CD14-positive monocyte (primary cell): ENCODE measurements at regions not wholly inside any gene's neighbourhood (a gene's known extent, or its start where the extent isn't known, plus 50 kb on each side); places are given as distances from the start of the nearest gene placed in this dataset.

Experiments
- DNase-seq, 3 donors: peaks; one replicate each; pipeline ENCODE4 v3.0.0-alpha.2; 2011 to 2022
- H2AFZ ChIP-seq: 2 replicates; pipeline ENCODE4 v1.6.0; 2012; ENCODE audit warnings: mild to moderate bottlenecking, low read depth, low read length, inconsistent platforms; ENCODE audit not compliant: insufficient read depth, poor library complexity, severe bottlenecking
- H3K27ac ChIP-seq, 2 donors: 1 replicate in 1 of 2; 2 replicates in 1 of 2; pipeline ENCODE4 v1.5.1; 2012 to 2013; ENCODE audit warnings: low read length in 2 of 2, control low read depth in 1 of 2, inconsistent platforms in 1 of 2, low read depth in 1 of 2, mild to moderate bottlenecking in 1 of 2
- H3K27me3 ChIP-seq, 2 donors: one replicate each; pipeline versions ENCODE4 v1.6.0 to v1.6.1; 2011 to 2013; ENCODE audit warnings: low read length in 2 of 2; ENCODE audit not compliant: control insufficient read depth in 2 of 2, insufficient read depth in 2 of 2
- H3K36me3 ChIP-seq, 2 donors: replicated peaks in 1 of 2; 1 replicate in 1 of 2; 2 replicates in 1 of 2; pipeline versions ENCODE4 v1.5.1 to v1.6.1; 2012 to 2013; ENCODE audit warnings: low read length in 2 of 2, control low read depth in 1 of 2, inconsistent platforms in 1 of 2, mild to moderate bottlenecking in 1 of 2; ENCODE audit not compliant: insufficient read depth in 2 of 2, control insufficient read depth in 1 of 2
- H3K4me1 ChIP-seq, 2 donors: 1 replicate in 1 of 2; 2 replicates in 1 of 2; pipeline versions ENCODE4 v1.5.1 to v1.6.1; 2012 to 2013; ENCODE audit warnings: low read length in 2 of 2, control low read depth in 1 of 2, inconsistent platforms in 1 of 2, mild to moderate bottlenecking in 1 of 2, moderate library complexity in 1 of 2; ENCODE audit not compliant: insufficient read depth in 2 of 2, control insufficient read depth in 1 of 2
- H3K4me2 ChIP-seq: replicated peaks from 2 replicates; pipeline ENCODE3; 2012; ENCODE audit warnings: low read length, moderate library complexity, mild to moderate bottlenecking; ENCODE audit not compliant: poor library complexity, severe bottlenecking; ENCODE audit errors: extremely low read depth
- H3K4me3 ChIP-seq, 3 experiments: fragments of 200-600 bp in 1 of 3; sonication (generic) in 1 of 3; replicated peaks in 1 of 3; 1 replicate in 2 of 3; 2 replicates in 1 of 3; pipeline ENCODE4 v1.5.1; 2011 to 2013; ENCODE audit warnings: low read length in 3 of 3, mild to moderate bottlenecking in 3 of 3, control low read depth in 2 of 3, low read depth in 2 of 3, inconsistent platforms in 1 of 3, moderate library complexity in 1 of 3
- H3K79me2 ChIP-seq: 2 replicates; pipeline ENCODE4 v1.6.0; 2012; ENCODE audit warnings: mild to moderate bottlenecking, control low read depth, inconsistent platforms, low read length, moderate library complexity; ENCODE audit not compliant: insufficient read depth
- H3K9ac ChIP-seq: 2 replicates; pipeline ENCODE4 v1.6.0; 2017; ENCODE audit warnings: low read length, mild to moderate bottlenecking; ENCODE audit not compliant: insufficient read depth, poor library complexity, severe bottlenecking
- H3K9me3 ChIP-seq, 2 donors: replicated peaks in 1 of 2; 1 replicate in 1 of 2; 2 replicates in 1 of 2; pipeline versions ENCODE4 v1.5.1 to v1.6.1; 2012 to 2013; ENCODE audit warnings: low read length in 2 of 2, control low read depth in 1 of 2; ENCODE audit not compliant: control insufficient read depth in 1 of 2, insufficient read depth in 1 of 2
- H4K20me1 ChIP-seq: 2 replicates; pipeline ENCODE4 v1.6.0; 2012; ENCODE audit warnings: mild to moderate bottlenecking, low read length, control low read depth, moderate library complexity; ENCODE audit not compliant: insufficient read depth
- H3K27ac Mint-ChIP-seq, 7 donors: one replicate each; pipeline ENCODE4 v1.8.0; 2020; ENCODE audit warnings: mild to moderate bottlenecking in 7 of 7, mixed read lengths in 7 of 7, moderate library complexity in 6 of 7, inconsistent platforms in 2 of 7
- H3K27me3 Mint-ChIP-seq, 3 donors: one replicate each; pipeline ENCODE4 v1.8.0; 2021 to 2022; ENCODE audit warnings: low read depth in 3 of 3, mild to moderate bottlenecking in 3 of 3, mixed read lengths in 3 of 3, moderate library complexity in 3 of 3, inconsistent platforms in 1 of 3
- H3K36me3 Mint-ChIP-seq, 2 donors: one replicate each; pipeline ENCODE4 v1.8.0; 2020; ENCODE audit warnings: mixed read lengths in 2 of 2, inconsistent platforms in 1 of 2, mild to moderate bottlenecking in 1 of 2
- H3K4me1 Mint-ChIP-seq: one replicate; pipeline ENCODE4 v1.8.0; 2020; ENCODE audit warnings: mild to moderate bottlenecking, mixed read lengths
- H3K4me3 Mint-ChIP-seq, 2 donors: one replicate each; pipeline ENCODE4 v1.8.0; 2020; ENCODE audit warnings: mild to moderate bottlenecking in 2 of 2, mixed read lengths in 2 of 2, moderate library complexity in 1 of 2
- H3K9me3 Mint-ChIP-seq, 7 donors: one replicate each; pipeline ENCODE4 v1.8.0; 2020 to 2022; ENCODE audit warnings: mixed read lengths in 7 of 7, mild to moderate bottlenecking in 6 of 7, moderate library complexity in 6 of 7, inconsistent platforms in 2 of 7
- WGBS: methylation state at CpG from one replicate; pipeline ENCODE4 v1.1.5; 2013; ENCODE audit warnings: missing lambda C conversion rate; ENCODE audit not compliant: insufficient coverage; 5-methylcytosine and 5-hydroxymethylcytosine counted together
- intact Hi-C, 2 donors: fragments of 100-400 bp; cut with micrococcal nuclease; formaldehyde crosslinking; loops; one replicate each; pipeline versions ENCODE4 v1.15.0 to v1.15.1; 2023
- TF ChIP-seq, protein P1 (sequence below): fragments of 200-600 bp; IDR thresholded peaks from one replicate; pipeline ENCODE4 v1.8.0; 2022; ENCODE audit warnings: antibody characterized with exemption, mild to moderate bottlenecking

DNA sequence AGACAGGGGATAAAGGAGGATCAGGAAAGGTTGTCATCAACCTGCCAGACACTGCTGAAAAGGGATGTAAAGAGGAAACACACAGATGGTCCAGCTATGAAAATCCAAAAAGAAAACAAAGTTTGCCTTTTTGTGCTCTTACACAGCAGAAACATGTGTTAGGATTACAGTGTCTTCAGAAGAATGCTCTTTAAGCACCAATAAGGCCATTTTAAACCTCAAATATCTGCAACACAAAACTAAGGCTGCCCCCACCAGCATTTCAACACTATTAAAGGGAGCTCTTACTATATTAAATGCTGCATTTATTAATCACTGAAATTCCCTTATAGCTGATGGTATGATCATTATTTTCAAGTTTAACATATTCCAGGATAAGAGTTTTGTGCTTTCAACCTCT, 922.5 kb downstream of the NLGN4Y start:
- Mint-ChIP-seq H3K4me3 (no peak overlapping the region), H3K27me3 (no peaks in the 10 kb centered on the region), H3K27ac (no peak overlapping the region), H3K9me3 (peaks cover 0 to 2% (median 0%) of the 10 kb centered on the region in 7 donors), H3K4me1 (no peaks in the 10 kb centered on the region), H3K36me3 (no peaks in the 10 kb centered on the region)
- H3K27ac ChIP-seq: no peak overlapping the region
- no peaks in the 10 kb centered on the region for H4K20me1 ChIP-seq
- H2AFZ ChIP-seq: no peak overlapping the region
- H3K79me2 ChIP-seq: no peaks in the 10 kb centered on the region
- H3K9me3 ChIP-seq: no peaks in the 10 kb centered on the region
- TF ChIP-seq, protein P1, sequence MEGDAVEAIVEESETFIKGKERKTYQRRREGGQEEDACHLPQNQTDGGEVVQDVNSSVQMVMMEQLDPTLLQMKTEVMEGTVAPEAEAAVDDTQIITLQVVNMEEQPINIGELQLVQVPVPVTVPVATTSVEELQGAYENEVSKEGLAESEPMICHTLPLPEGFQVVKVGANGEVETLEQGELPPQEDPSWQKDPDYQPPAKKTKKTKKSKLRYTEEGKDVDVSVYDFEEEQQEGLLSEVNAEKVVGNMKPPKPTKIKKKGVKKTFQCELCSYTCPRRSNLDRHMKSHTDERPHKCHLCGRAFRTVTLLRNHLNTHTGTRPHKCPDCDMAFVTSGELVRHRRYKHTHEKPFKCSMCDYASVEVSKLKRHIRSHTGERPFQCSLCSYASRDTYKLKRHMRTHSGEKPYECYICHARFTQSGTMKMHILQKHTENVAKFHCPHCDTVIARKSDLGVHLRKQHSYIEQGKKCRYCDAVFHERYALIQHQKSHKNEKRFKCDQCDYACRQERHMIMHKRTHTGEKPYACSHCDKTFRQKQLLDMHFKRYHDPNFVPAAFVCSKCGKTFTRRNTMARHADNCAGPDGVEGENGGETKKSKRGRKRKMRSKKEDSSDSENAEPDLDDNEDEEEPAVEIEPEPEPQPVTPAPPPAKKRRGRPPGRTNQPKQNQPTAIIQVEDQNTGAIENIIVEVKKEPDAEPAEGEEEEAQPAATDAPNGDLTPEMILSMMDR: no peak
- intact Hi-C loops: no loop called here
- no peak overlapping the region for H3K9ac ChIP-seq
- no peaks in the 10 kb centered on the region for H3K4me1 ChIP-seq
- H3K36me3 ChIP-seq: no peaks in the 10 kb centered on the region
- H3K4me3 ChIP-seq: no peak overlapping the region
- no peak overlapping the region for H3K4me2 ChIP-seq
- H3K27me3 ChIP-seq: no peaks in the 10 kb centered on the region
- no peak for DNase-seq

DNA sequence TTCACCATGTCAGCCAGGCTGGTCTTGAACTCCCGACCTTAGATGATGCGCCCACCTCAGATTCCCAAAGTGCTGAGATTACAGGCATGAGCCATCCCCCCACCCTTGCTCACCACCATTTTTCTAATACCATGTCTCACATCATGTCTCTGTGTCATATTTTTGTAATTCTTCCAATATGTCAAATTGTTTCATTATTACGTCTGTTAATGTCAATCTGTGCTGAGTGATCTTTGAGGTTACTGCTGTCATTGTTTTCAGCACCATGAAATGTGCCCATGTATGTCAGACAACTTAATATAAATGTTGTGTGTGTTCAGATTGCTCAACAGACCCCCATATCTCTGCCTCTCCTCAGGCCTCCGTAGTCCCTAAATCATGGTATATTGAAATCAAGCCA, 923.6 kb downstream of the NLGN4Y start:
- no peaks in the 10 kb centered on the region for H3K27me3 Mint-ChIP-seq
- Histone ChIP-seq H3K36me3 (no peaks in the 10 kb centered on the region), H3K9ac (no peak overlapping the region), H3K4me2 (no peak overlapping the region), H4K20me1 (no peaks in the 10 kb centered on the region), H2AFZ (no peak overlapping the region), H3K9me3 (no peaks in the 10 kb centered on the region), H3K27ac (no peak overlapping the region), H3K79me2 (no peaks in the 10 kb centered on the region), H3K27me3 (no peaks in the 10 kb centered on the region), H3K4me3 (no peak overlapping the region), H3K4me1 (no peaks in the 10 kb centered on the region)
- H3K9me3 Mint-ChIP-seq: peaks cover 0 to 4% (median 0%) of the 10 kb centered on the region in 7 donors
- H3K27ac Mint-ChIP-seq: no peak overlapping the region
- no peaks in the 10 kb centered on the region for H3K4me1 Mint-ChIP-seq
- WGBS: 100% methylated on average over 1 of the region's 4 CpGs
- TF ChIP-seq, protein P1: no peak
- H3K4me3 Mint-ChIP-seq: no peak overlapping the region
- no peak for DNase-seq
- no peaks in the 10 kb centered on the region for H3K36me3 Mint-ChIP-seq
- intact Hi-C loops: no loop called here
